ENCODE measurements at regions not wholly inside any gene's neighbourhood (a gene's known extent, or its start where the extent isn't known, plus 50 kb on each side); places are given as distances from the start of the nearest gene placed in this dataset.

- DNase-seq, result no peak
Measured at GRCh38 chr20:40770564-40771307, 81.7 kb upstream of the MAFB start.

- no peak for DNase-seq
Measured at GRCh38 chr20:40771308-40771610, 82.2 kb upstream of the MAFB start.

- DNase-seq, result no peak
Measured at GRCh38 chr20:40771848-40772511, 82.9 kb upstream of the MAFB start.

- no peak for DNase-seq
Measured at GRCh38 chr20:40773376-40773775, 84.3 kb upstream of the MAFB start.

GRCh38 chr20:40774252-40774651, 85.2 kb upstream of the MAFB start:
- no peak for DNase-seq

- DNase-seq, result no peak
Measured at GRCh38 chr20:40775561-40776146, 86.6 kb upstream of the MAFB start.

GRCh38 chr20:40776466-40777457, 87.7 kb upstream of the MAFB start:
- no peak for DNase-seq

GRCh38 chr20:40777653-40778052, 88.6 kb upstream of the MAFB start:
- no peak for DNase-seq

GRCh38 chr20:40778894-40779496, 90.0 kb upstream of the MAFB start:
- DNase-seq, result no peak

GRCh38 chr20:40781327-40782042, 92.4 kb upstream of the MAFB start:
- no peak for DNase-seq

- no peak for DNase-seq
Measured at GRCh38 chr20:40782043-40782368, 93.0 kb upstream of the MAFB start.

- DNase-seq, result no peak
Measured at GRCh38 chr20:40785346-40785745, 96.3 kb upstream of the MAFB start.

- no peak for DNase-seq
Measured at GRCh38 chr20:40786336-40786735, 97.3 kb upstream of the MAFB start.

GRCh38 chr20:40787941-40788340, 98.9 kb upstream of the MAFB start:
- no peak for DNase-seq

- DNase-seq, result no peak
Measured at GRCh38 chr20:40797425-40797824, 108.4 kb upstream of the MAFB start.

GRCh38 chr20:40798066-40798465, 109.0 kb upstream of the MAFB start:
- no peak for DNase-seq

GRCh38 chr20:40802886-40803285, 113.8 kb upstream of the MAFB start:
- DNase-seq, result no peak

GRCh38 chr20:40803381-40803780, 114.3 kb upstream of the MAFB start:
- DNase-seq, result no peak

GRCh38 chr20:40805592-40805991, 116.6 kb upstream of the MAFB start:
- no peak for DNase-seq

- DNase-seq, result no peak
Measured at GRCh38 chr20:40806929-40807820, 118.1 kb upstream of the MAFB start.

- DNase-seq, result no peak
Measured at GRCh38 chr20:40807821-40808170, 118.8 kb upstream of the MAFB start.
